ENCODE measurements at regions not wholly inside any gene's neighbourhood (a gene's known extent, or its start where the extent isn't known, plus 50 kb on each side); places are given as distances from the start of the nearest gene placed in this dataset.

GRCh38 chr15:96583671-96584070 is 253.2 kb downstream of the NR2F2 start:
- no peak for ATAC-seq
- no peak for TF ChIP-seq ZC3H10 (CRISPR knock-in tag; IDR thresholded peaks at IDR 0.05)
- TF ChIP-seq, protein P1, sequence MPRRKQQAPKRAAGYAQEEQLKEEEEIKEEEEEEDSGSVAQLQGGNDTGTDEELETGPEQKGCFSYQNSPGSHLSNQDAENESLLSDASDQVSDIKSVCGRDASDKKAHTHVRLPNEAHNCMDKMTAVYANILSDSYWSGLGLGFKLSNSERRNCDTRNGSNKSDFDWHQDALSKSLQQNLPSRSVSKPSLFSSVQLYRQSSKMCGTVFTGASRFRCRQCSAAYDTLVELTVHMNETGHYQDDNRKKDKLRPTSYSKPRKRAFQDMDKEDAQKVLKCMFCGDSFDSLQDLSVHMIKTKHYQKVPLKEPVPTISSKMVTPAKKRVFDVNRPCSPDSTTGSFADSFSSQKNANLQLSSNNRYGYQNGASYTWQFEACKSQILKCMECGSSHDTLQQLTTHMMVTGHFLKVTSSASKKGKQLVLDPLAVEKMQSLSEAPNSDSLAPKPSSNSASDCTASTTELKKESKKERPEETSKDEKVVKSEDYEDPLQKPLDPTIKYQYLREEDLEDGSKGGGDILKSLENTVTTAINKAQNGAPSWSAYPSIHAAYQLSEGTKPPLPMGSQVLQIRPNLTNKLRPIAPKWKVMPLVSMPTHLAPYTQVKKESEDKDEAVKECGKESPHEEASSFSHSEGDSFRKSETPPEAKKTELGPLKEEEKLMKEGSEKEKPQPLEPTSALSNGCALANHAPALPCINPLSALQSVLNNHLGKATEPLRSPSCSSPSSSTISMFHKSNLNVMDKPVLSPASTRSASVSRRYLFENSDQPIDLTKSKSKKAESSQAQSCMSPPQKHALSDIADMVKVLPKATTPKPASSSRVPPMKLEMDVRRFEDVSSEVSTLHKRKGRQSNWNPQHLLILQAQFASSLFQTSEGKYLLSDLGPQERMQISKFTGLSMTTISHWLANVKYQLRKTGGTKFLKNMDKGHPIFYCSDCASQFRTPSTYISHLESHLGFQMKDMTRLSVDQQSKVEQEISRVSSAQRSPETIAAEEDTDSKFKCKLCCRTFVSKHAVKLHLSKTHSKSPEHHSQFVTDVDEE (CRISPR knock-in tag; IDR thresholded peaks at IDR 0.05): no peak
- TF ChIP-seq PATZ1 (CRISPR knock-in tag; IDR thresholded peaks at IDR 0.05; ENCODE audit: borderline replicate concordance): no peak
- no peak for TF ChIP-seq ESRRG (CRISPR knock-in tag; IDR thresholded peaks at IDR 0.05)
- TF ChIP-seq TCF4 (CRISPR knock-in tag; IDR thresholded peaks at IDR 0.05; ENCODE audit: borderline replicate concordance): no peak
- no peak for TF ChIP-seq ARNTL (CRISPR knock-in tag; IDR thresholded peaks at IDR 0.05; ENCODE audit: borderline replicate concordance, low read depth)
- no peak for TF ChIP-seq ZNF565 (CRISPR knock-in tag; conservative IDR thresholded peaks at IDR 0.05; ENCODE audit: low read depth)
- no peak for TF ChIP-seq GLIS3 (CRISPR knock-in tag; IDR thresholded peaks at IDR 0.05)
- TF ChIP-seq POU6F1 (CRISPR knock-in tag; IDR thresholded peaks at IDR 0.05; ENCODE audit: borderline replicate concordance, low read depth): no peak
- no peak for TF ChIP-seq CSDC2 (CRISPR knock-in tag; IDR thresholded peaks at IDR 0.05)
- no peak for TF ChIP-seq OSR1 (CRISPR knock-in tag; IDR thresholded peaks at IDR 0.05)
- no peak for TF ChIP-seq SNAI2 (CRISPR knock-in tag; IDR thresholded peaks at IDR 0.05)
- no peak for TF ChIP-seq BACH2 (CRISPR knock-in tag; IDR thresholded peaks at IDR 0.05; ENCODE audit: borderline replicate concordance)
- TF ChIP-seq TOX (CRISPR knock-in tag; IDR thresholded peaks at IDR 0.05; ENCODE audit: borderline replicate concordance): no peak
- no peak for TF ChIP-seq RARB (CRISPR knock-in tag; IDR thresholded peaks at IDR 0.05)
- no peak for TF ChIP-seq PPARA (CRISPR knock-in tag; IDR thresholded peaks at IDR 0.05; ENCODE audit: borderline replicate concordance)
- TF ChIP-seq ZNF70 (CRISPR knock-in tag; IDR thresholded peaks at IDR 0.05): no peak

- ATAC-seq: no peak
- TF ChIP-seq POU6F1 (CRISPR knock-in tag; IDR thresholded peaks at IDR 0.05; ENCODE audit: borderline replicate concordance, low read depth) (no peak), CREB5 (CRISPR knock-in tag; IDR thresholded peaks at IDR 0.05; ENCODE audit: low read depth) (no peak), CSDC2 (CRISPR knock-in tag; IDR thresholded peaks at IDR 0.05) (no peak), ZNF565 (CRISPR knock-in tag; conservative IDR thresholded peaks at IDR 0.05; ENCODE audit: low read depth) (no peak), GLIS3 (CRISPR knock-in tag; IDR thresholded peaks at IDR 0.05) (no peak), ZC3H10 (CRISPR knock-in tag; IDR thresholded peaks at IDR 0.05) (no peak)
Measured at GRCh38 chr15:96585484-96586386, 255.2 kb downstream of the NR2F2 start.

- no peak for TF ChIP-seq CSRNP3 (CRISPR knock-in tag; IDR thresholded peaks at IDR 0.05)
- no peak for TF ChIP-seq POU6F1 (CRISPR knock-in tag; IDR thresholded peaks at IDR 0.05; ENCODE audit: borderline replicate concordance, low read depth)
- no peak for TF ChIP-seq GLIS3 (CRISPR knock-in tag; IDR thresholded peaks at IDR 0.05)
- no peak for ATAC-seq
Measured at GRCh38 chr15:96586901-96587300, 256.4 kb downstream of the NR2F2 start.

Measured in SK-N-SH treated with all-trans-retinoic acid at 6 μM for 48 hours (cell line).